Tibial nerve (tissue), 4 donors: ENCODE measurements at regions not wholly inside any gene's neighbourhood (a gene's known extent, or its start where the extent isn't known, plus 50 kb on each side); places are given as distances from the start of the nearest gene placed in this dataset.

ENCODE experiments used
- EP300 ChIP-seq, 2 donors: sonication (generic); formaldehyde crosslinking; IDR thresholded peaks; one replicate each; pipeline ENCODE4 v1.6.1; 2017; ENCODE audit warnings: antibody characterized with exemption in 2 of 2, mild to moderate bottlenecking in 1 of 2
- POLR2A ChIP-seq, 2 donors: fragments of 450-650 bp; IDR thresholded peaks; one replicate each; pipeline ENCODE4 v1.6.1; 2017; ENCODE audit warnings: antibody characterized with exemption in 2 of 2, mild to moderate bottlenecking in 2 of 2, moderate library complexity in 2 of 2
- TF ChIP-seq, protein P1 (sequence below), 5 experiments: fragments of 200-600 bp in 3 of 5; fragments of 450-650 bp in 2 of 5; sonication (generic) in 3 of 5; IDR thresholded peaks; one replicate each; pipeline ENCODE4 v1.5.1; 2016 to 2019; ENCODE audit warnings: antibody characterized with exemption in 5 of 5, mild to moderate bottlenecking in 3 of 5, moderate library complexity in 2 of 5

DNA sequence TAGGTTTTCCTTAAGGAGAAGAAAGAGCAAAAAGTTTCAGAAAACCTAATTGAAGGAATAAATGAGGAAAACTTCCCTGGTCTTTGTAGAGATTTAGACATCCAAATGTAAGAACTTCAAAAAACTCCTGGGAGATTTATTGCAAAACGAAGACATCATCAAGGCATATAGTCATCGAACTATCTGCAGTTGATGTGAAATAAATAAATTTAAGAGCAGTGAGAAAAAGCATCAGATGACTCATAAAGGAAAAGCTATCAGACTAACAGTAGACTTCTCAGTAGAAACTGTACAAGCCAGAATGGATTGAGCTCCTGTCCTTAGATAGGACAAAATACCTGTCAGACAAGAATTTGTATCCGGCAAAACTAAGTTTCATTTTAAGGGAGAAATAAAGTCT is 569.4 kb upstream of the ADAMTS5 start:
- TF ChIP-seq EP300 (IDR thresholded peaks at IDR 0.05) (no peak), POLR2A (IDR thresholded peaks at IDR 0.05) (no peak)
- TF ChIP-seq, protein P1, sequence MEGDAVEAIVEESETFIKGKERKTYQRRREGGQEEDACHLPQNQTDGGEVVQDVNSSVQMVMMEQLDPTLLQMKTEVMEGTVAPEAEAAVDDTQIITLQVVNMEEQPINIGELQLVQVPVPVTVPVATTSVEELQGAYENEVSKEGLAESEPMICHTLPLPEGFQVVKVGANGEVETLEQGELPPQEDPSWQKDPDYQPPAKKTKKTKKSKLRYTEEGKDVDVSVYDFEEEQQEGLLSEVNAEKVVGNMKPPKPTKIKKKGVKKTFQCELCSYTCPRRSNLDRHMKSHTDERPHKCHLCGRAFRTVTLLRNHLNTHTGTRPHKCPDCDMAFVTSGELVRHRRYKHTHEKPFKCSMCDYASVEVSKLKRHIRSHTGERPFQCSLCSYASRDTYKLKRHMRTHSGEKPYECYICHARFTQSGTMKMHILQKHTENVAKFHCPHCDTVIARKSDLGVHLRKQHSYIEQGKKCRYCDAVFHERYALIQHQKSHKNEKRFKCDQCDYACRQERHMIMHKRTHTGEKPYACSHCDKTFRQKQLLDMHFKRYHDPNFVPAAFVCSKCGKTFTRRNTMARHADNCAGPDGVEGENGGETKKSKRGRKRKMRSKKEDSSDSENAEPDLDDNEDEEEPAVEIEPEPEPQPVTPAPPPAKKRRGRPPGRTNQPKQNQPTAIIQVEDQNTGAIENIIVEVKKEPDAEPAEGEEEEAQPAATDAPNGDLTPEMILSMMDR (IDR thresholded peaks at IDR 0.05), result no peak
